DND-41 (cell line): ENCODE measurements at regions not wholly inside any gene's neighbourhood (a gene's known extent, or its start where the extent isn't known, plus 50 kb on each side); places are given as distances from the start of the nearest gene placed in this dataset.

Experiments used
- ATAC-seq: fragments of 200-7000 bp; cut with Tn5 transposase; 3 replicates; pipeline ENCODE4 v1.9.1; 2021; ENCODE audit warnings: low read depth; ENCODE audit not compliant: insufficient read depth
- DNase-seq: peaks from one replicate; pipeline ENCODE4 v3.0.0-alpha.2; 2020
- H2AFZ ChIP-seq: 2 replicates; pipeline ENCODE4 v1.6.0; 2012; ENCODE audit warnings: low read depth, low read length
- H3K27ac ChIP-seq: 2 replicates; pipeline ENCODE4 v1.5.1; 2012; ENCODE audit warnings: low read length, inconsistent platforms
- H3K27me3 ChIP-seq: fragments of 200-600 bp; sonication (generic); 2 replicates; pipeline ENCODE4 v1.6.0; 2012; ENCODE audit warnings: low read length, mild to moderate bottlenecking, inconsistent platforms; ENCODE audit not compliant: insufficient read depth, poor library complexity
- H3K36me3 ChIP-seq: 2 replicates; pipeline ENCODE4 v1.5.1; 2012; ENCODE audit warnings: low read length, inconsistent platforms; ENCODE audit not compliant: insufficient read depth
- H3K4me1 ChIP-seq: 2 replicates; pipeline ENCODE4 v1.5.1; 2012; ENCODE audit warnings: mild to moderate bottlenecking, low read length; ENCODE audit not compliant: insufficient read depth
- H3K4me2 ChIP-seq: 2 replicates; pipeline ENCODE4 v1.6.0; 2012; ENCODE audit warnings: mild to moderate bottlenecking, moderate library complexity, low read length, inconsistent platforms; ENCODE audit not compliant: insufficient read depth
- H3K4me3 ChIP-seq, 2 experiments: fragments of 200-600 bp in 1 of 2; shearing (Covaris generic) in 1 of 2; 2 replicates each; pipeline ENCODE4 v1.5.1; 2012 to 2016; ENCODE audit warnings: inconsistent platforms in 2 of 2, low read length in 2 of 2, mild to moderate bottlenecking in 2 of 2, low read depth in 1 of 2, moderate library complexity in 1 of 2
- H3K79me2 ChIP-seq: 2 replicates; pipeline ENCODE4 v1.6.0; 2012; ENCODE audit warnings: low read length, inconsistent platforms; ENCODE audit not compliant: insufficient read depth
- H3K9ac ChIP-seq: 2 replicates; pipeline ENCODE4 v1.6.0; 2012; ENCODE audit warnings: low read depth, mild to moderate bottlenecking, inconsistent platforms, low read length, moderate library complexity
- H3K9me3 ChIP-seq: 2 replicates; pipeline ENCODE4 v1.5.1; 2012; ENCODE audit warnings: low read length, moderate library complexity, mild to moderate bottlenecking, inconsistent platforms; ENCODE audit not compliant: insufficient read depth, severe bottlenecking
- H4K20me1 ChIP-seq: 2 replicates; pipeline ENCODE4 v1.6.0; 2012; ENCODE audit warnings: low read length; ENCODE audit not compliant: insufficient read depth
- CTCF ChIP-seq: IDR thresholded peaks from 2 replicates; pipeline ENCODE4 v1.5.1; 2012; ENCODE audit warnings: borderline replicate concordance, low read length, moderate library complexity, mild to moderate bottlenecking; ENCODE audit not compliant: poor library complexity, severe bottlenecking; ENCODE audit errors: extremely low read depth
- EZH2 ChIP-seq: IDR thresholded peaks from 3 replicates; pipeline ENCODE4 v1.6.1; 2012; ENCODE audit warnings: borderline replicate concordance, low read depth, mild to moderate bottlenecking, moderate library complexity, low read length, inconsistent platforms; ENCODE audit not compliant: severe bottlenecking

- Histone ChIP-seq H3K4me3 (no peak overlapping the region), H3K4me2 (no peak overlapping the region), H4K20me1 (no peaks in the 10 kb centered on the region), H3K36me3 (no peaks in the 10 kb centered on the region), H3K27me3 (no peaks in the 10 kb centered on the region), H3K4me1 (no peaks in the 10 kb centered on the region), H3K27ac (no peak overlapping the region), H3K79me2 (no peaks in the 10 kb centered on the region), H3K9me3 (no peaks in the 10 kb centered on the region), H2AFZ (no peak overlapping the region), H3K9ac (no peak overlapping the region)
- no peak for ATAC-seq
- DNase-seq: no peak
- TF ChIP-seq CTCF (no peak), EZH2 (no peak)
Measured at GRCh38 chr2:41004700-41005099, 552.8 kb upstream of the SLC8A1 start.

- H3K79me2 ChIP-seq: no peaks in the 10 kb centered on the region
- H3K27ac ChIP-seq: no peak overlapping the region
- TF ChIP-seq CTCF (no peak), EZH2 (no peak)
- DNase-seq: no peak
- no peak for ATAC-seq
- H3K9me3 ChIP-seq: no peaks in the 10 kb centered on the region
- H3K27me3 ChIP-seq: no peaks in the 10 kb centered on the region
- no peaks in the 10 kb centered on the region for H4K20me1 ChIP-seq
- no peak overlapping the region for H3K4me3 ChIP-seq
- 0 out of 2 replicates have a peak overlapping the region, but pooled peaks have one; percentile 35 for H2AFZ ChIP-seq
- H3K36me3 ChIP-seq: no peaks in the 10 kb centered on the region
- H3K9ac ChIP-seq: no peak overlapping the region
- no peaks in the 10 kb centered on the region for H3K4me1 ChIP-seq
- no peak overlapping the region for H3K4me2 ChIP-seq
Measured at GRCh38 chr2:41020358-41020757, 568.5 kb upstream of the SLC8A1 start.

GRCh38 chr2:41024816-41025215, 572.9 kb upstream of the SLC8A1 start:
- no peak for DNase-seq
- TF ChIP-seq EZH2 (no peak), CTCF (no peak)
- no peak overlapping the region for H3K4me3 ChIP-seq
- no peak for ATAC-seq
- H3K27ac ChIP-seq: no peak overlapping the region
- no peaks in the 10 kb centered on the region for H4K20me1 ChIP-seq
- H3K4me2 ChIP-seq: no peak overlapping the region
- H3K79me2 ChIP-seq: no peaks in the 10 kb centered on the region
- H3K9me3 ChIP-seq: no peaks in the 10 kb centered on the region
- peak overlapping the region; percentile 51 for H2AFZ ChIP-seq
- H3K36me3 ChIP-seq: no peaks in the 10 kb centered on the region
- H3K9ac ChIP-seq: no peak overlapping the region
- H3K4me1 ChIP-seq: peaks cover 9% of the 10 kb centered on the region
- H3K27me3 ChIP-seq: no peaks in the 10 kb centered on the region

GRCh38 chr2:41026613-41027012, 574.7 kb upstream of the SLC8A1 start:
- H3K27me3 ChIP-seq: no peaks in the 10 kb centered on the region
- H4K20me1 ChIP-seq: no peaks in the 10 kb centered on the region
- H3K36me3 ChIP-seq: no peaks in the 10 kb centered on the region
- no peak overlapping the region for H2AFZ ChIP-seq
- TF ChIP-seq EZH2 (no peak), CTCF (no peak)
- no peak overlapping the region; the same call in 1 of the 2 replicates for H3K27ac ChIP-seq
- DNase-seq (no peak), ATAC-seq (no peak)
- no peak overlapping the region for H3K9ac ChIP-seq
- peaks cover 11% of the 10 kb centered on the region for H3K4me1 ChIP-seq
- no peak overlapping the region for H3K4me2 ChIP-seq
- no peaks in the 10 kb centered on the region for H3K79me2 ChIP-seq
- H3K4me3 ChIP-seq: no peak overlapping the region
- H3K9me3 ChIP-seq: no peaks in the 10 kb centered on the region
